ENCODE measurements at regions not wholly inside any gene's neighbourhood (a gene's known extent, or its start where the extent isn't known, plus 50 kb on each side); places are given as distances from the start of the nearest gene placed in this dataset.

DNA sequence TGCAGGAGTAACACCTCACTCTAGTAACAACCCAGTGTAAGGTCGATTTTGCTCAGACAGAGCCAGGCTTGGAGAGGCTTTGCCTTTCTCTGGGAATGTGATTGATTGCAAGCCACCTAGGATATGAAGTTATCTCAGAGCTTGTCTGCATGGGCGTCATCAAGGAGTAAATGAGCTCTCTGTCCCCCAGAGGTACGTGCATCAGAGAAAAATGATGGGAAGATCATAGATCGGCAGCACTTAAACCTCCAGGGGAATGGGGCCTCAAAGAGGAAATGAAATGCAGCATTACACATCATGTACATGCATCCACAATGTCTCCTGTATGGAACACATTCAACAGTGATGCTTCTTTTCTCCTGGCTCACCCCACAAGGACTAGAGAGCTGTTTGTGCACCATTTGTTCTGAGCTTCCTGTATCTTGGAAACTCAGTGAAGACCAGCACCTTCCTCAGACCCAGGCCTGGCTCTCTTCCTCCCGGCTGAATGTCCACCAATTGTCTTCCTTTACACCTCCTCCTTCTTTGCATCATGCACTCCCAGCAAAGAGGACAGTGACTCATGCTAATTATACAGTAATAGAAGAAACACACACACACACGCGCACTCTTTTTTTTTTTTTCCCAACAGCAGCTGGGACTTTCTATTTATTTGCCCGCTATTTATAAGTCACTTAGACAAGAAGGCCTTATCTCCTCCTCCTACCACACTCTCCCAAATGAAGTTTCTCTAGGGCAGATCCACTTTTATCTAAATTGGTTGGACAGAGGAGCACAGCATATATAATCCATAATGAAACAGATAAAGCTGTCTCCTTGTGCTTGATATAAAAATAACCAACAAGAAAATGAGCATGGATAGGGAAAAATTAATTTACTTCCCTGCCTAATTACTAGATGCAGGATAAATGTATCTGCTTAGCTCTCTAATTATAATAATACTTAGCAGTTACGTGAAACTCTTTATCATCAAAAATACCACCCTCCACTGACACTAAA, 990.7 kb downstream of the CCSER2 start:
- TF ChIP-seq, protein P1, sequence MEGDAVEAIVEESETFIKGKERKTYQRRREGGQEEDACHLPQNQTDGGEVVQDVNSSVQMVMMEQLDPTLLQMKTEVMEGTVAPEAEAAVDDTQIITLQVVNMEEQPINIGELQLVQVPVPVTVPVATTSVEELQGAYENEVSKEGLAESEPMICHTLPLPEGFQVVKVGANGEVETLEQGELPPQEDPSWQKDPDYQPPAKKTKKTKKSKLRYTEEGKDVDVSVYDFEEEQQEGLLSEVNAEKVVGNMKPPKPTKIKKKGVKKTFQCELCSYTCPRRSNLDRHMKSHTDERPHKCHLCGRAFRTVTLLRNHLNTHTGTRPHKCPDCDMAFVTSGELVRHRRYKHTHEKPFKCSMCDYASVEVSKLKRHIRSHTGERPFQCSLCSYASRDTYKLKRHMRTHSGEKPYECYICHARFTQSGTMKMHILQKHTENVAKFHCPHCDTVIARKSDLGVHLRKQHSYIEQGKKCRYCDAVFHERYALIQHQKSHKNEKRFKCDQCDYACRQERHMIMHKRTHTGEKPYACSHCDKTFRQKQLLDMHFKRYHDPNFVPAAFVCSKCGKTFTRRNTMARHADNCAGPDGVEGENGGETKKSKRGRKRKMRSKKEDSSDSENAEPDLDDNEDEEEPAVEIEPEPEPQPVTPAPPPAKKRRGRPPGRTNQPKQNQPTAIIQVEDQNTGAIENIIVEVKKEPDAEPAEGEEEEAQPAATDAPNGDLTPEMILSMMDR (IDR thresholded peaks at IDR 0.05) = no peak
- no peak for TF ChIP-seq POLR2A (IDR thresholded peaks at IDR 0.05)
